Glomerular visceral epithelial cell (primary cell): ENCODE measurements at regions not wholly inside any gene's neighbourhood (a gene's known extent, or its start where the extent isn't known, plus 50 kb on each side); places are given as distances from the start of the nearest gene placed in this dataset.

ENCODE experiments used
- DNase-seq: peaks from one replicate; pipeline ENCODE4 v3.0.0-alpha.2; 2016; ENCODE audit errors: extremely low spot score

DNA sequence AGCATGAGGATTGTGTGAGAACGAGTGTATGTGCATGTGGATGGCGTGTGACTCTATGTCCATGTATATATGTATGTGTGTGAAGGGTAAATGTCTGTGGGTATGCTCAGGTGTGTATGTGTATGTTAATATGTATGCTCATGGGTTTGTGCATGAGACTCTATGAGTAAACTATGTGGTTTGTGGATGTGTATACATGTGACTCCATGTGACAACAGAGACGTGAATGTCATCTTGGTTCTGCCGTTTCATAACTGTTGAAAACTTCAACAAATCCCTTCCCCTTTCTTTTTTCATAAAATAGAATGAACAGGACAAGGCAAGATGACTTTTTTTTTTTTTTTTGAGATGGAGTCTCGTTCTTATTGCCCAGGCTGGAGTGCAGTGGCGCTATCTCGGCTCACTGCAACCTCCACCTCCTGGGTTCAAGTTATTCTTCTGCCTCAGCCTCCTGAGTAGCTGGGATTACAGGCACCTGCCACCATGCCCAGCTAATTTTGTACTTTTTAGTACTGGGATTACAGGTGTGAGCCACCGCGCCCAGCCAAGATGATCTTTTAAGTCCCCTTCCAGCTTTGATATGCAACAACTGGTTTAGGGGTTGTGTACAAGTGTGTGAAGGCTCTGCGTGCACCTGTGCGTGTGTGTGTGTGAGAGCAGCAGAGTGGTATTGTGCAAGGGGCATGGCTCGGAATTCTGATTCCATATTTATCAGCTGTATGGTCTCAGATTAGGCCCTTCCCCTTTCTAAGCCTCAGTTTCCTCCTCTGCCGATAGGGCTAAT lies 106.3 kb downstream of the EBNA1BP2 start:
- no peak for DNase-seq

- DNase-seq = no peak
Measured at GRCh38 chr1:43065191-43065590, 106.5 kb upstream of the SLC2A1 start.

DNA sequence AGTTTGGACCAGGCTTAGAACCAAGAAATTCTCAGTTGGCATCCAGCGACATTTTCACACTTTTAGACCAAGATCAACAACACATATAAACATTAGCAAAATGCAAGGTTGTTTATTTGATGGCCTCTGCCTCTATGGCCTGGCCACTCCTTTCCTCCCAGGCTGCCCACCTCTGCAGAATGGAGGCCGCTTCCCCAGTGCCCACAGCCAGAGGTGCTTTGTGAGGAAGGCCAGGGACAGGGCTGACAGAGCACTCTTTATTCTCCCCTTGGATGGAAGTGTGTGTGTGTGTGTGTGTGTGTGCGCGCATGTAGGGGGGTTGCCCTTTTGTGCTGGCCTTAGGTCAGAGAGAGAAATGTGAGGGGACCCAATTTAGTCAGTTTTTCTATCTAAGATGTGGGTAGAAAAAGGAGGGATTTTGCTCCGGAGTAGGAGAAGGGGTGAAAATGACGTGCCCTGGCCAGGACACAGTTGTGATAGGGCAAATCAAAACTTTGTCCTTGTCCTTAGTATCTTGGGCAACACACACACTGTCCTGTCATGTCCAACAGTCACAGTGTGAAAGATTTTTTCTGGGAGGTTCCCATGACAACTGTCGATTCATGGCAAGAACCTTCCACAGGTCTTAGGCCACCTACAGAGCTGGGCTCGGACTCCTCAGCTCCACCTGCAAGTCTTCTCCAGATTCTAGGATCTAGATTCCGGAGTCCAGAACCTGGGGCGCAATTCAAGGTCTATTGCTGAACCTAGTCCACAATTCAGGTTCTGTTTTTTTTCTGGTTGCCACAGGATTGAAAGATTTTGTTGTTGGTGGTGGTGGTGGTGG lies 104.9 kb upstream of the SLC2A1 start:
- no peak for DNase-seq

GRCh38 chr1:43062527-43063095 lies 103.9 kb upstream of the SLC2A1 start:
- DNase-seq = no peak

DNA sequence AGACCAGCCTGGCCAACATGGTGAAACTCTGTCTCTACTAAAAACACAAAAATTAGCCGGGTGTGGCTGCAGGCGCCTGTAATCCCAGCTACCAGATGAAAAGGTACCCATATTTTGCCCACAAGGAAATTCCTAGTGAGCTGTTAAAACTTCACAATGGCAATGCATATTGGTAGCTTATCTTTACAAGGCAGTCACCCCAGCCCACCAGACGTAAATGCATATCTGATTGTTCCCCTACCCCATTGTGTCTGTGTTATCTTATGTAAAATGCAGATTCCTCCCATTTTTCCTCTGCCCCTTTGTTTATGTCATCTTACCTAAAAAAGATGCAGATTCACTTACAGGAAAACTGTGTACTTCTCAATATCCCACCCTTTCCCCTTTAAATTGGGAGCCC lies 103.1 kb upstream of the SLC2A1 start:
- no peak for DNase-seq

DNA sequence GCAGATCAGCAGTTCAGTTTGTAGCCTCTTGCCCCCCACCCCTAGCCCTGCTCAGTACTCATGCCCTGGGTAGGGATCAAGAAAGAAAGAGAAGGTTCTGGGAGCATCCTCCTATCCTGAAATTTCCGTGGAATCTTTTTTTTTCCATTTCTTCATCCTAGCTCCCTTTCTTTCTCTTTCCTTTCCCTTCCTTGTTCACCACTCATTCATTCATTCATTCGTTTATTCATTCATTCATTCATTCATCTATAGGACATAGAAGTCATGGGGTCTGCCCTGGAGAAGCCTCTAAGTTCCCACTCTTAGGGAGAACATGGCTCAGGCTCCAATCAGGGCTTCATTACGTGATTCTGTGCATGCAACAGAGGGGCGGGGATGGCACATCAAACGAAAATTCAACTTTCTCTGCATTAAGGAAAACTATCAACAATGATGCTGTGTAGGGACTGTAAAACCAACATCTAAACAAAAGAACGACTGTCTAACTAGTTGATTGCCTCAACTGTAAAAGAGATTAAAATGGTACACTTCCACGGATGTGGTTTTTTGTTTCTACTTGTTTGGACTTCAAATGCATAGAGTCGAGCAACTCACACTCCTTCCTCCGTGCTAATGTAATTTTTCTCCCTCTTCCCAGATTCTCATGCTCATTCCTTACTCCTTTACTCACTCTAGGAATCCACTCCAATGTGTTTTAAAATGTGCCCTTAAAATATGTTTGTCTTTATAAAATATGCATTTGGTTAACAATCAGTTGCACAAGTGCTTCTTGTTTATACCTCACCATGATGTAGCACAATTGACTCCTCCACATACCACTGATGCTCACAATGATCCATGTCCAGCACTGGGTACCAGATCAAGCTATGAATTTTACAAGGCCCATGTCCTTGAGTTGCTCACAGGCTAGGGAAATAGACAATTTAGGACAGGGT lies 101.2 kb upstream of the SLC2A1 start:
- no peak for DNase-seq

- peak; percentile 60 for DNase-seq
Measured at GRCh38 chr1:43058545-43059360, 100.1 kb upstream of the SLC2A1 start.

GRCh38 chr1:43058056-43058455 lies 99.4 kb upstream of the SLC2A1 start:
- no peak for DNase-seq

GRCh38 chr1:43057567-43057966 lies 98.9 kb upstream of the SLC2A1 start:
- DNase-seq = no peak

DNA sequence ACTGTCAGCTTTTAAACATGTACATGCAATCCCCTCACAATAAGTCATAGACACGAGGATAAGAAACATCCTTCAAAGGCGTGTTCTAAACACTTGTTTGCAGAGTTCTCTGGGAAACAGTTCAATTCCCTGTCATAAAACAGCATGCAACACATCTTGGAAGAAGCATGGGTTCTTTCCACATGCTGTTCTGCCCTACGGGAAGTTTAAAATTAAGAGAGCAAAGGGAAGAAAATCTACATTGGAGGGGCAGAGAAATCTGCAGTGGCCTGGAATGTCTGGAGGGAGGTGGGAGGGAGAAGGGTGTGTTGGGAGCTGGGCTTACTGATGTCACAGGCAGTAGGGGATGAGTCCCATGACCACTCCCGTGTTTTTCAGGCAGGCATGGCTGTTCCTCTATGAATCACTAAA lies 98.3 kb upstream of the SLC2A1 start:
- no peak for DNase-seq

DNA sequence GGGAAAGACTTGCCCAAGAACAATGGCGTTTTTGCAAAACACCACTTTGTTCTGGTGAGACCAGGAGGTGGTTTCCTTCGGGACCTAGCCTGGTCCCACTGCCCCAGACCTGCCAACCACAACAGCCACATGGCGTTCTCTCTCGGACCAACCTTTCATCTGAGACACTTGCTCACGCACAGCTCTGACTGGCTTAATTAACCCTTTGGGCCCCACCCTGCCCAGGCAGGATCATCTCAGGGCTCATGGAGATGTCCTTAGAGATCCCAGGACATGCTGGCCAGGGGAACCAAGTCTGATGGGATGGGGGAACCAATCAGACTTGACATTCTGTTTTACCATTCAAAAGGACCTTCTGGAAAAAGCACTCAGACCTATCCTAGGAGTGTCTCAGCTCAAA lies 97.8 kb upstream of the SLC2A1 start:
- no peak for DNase-seq

GRCh38 chr1:43054961-43055360 lies 96.3 kb upstream of the SLC2A1 start:
- DNase-seq = peak; percentile 28

DNA sequence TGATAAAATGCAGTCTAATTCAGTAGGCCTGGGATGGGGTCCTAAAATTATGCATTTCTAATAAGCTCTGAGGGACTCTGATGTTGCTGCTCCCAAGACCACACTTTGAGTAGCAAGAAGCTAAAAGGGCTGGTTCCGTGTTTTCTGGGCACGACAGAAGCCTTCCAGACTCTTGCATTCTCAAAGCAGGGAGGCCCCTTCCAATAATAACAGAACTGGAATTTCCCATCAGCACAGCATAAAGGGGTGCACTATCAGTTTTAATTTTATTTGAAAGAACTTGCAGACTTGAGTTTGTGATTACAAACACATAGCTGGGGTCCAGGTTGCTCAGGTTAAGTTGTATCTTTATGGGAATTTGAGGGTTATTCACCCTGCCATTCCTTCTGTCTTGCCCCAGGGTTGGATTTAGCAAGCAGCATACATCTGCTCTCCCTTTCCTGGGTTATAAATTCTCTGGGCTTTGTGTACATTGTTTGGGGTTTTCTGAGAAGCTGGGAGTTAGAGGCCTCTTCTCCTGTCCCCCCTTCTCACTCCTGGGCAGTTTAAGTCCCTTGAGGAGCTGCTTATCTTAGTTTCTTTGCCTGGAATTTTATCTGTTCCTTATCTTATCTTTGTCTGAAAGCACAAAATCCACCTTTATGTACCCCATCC lies 94.2 kb upstream of the SLC2A1 start:
- no peak for DNase-seq

DNA sequence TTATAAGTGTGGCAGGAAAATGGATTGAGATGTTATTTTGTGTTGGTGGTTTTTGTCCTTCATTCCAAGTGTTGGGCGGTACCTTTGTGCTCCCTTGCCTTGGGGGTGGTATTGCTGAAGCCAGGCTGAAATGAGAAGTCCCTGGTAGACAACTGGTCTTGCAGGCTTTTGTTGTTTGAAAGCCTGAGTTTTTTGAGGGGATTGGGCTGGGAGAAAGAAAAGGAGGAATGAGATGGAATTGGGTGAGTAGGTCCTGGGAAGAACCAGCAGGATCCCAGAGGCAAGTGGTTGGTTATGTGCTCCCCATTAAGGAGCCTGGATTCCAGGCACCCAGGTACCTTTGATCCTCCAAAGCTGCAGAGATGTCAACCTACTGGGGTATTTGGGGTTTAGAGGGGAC lies 93.7 kb upstream of the SLC2A1 start:
- DNase-seq = no peak

DNA sequence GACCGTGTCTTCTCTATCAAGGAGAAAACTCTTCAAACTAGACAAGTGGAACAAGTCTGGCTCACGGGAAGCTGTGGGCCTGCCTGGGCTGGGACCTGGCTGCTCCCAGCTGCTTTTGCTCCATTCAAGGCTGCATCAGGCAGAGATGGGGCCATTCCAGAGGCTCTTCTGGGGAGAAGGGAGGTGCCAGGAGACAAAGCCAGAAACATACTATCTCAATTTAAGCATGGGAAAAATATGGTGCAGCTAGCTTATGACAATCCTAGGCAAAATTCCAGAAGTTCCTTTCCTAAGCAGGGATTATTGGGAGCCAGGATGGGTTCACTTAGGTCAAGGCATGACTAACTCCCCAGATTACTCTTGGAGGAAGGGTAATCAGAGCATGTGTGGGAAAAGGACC lies 90.8 kb upstream of the SLC2A1 start:
- DNase-seq = no peak

DNA sequence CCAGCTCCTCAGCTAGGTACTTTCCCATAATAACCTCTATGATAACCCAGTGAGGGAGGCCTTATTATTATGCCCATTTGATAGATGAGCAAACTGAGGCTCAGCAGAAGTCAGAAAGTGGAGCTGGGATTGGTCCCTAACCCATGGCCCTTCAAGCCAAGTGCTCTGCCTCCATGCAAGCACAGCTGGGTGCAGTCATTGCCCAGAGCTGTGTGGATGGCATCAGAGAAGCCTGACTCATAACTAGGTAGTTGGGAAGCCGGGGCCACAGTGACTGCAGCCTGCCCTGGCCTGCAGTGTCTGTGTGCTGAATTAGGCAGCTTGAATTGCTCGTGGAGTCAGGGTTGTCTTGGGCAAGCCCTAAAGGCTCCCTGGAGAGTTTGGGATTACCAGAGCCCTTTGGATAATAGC lies 89.9 kb upstream of the SLC2A1 start:
- peak; percentile 7 for DNase-seq

DNA sequence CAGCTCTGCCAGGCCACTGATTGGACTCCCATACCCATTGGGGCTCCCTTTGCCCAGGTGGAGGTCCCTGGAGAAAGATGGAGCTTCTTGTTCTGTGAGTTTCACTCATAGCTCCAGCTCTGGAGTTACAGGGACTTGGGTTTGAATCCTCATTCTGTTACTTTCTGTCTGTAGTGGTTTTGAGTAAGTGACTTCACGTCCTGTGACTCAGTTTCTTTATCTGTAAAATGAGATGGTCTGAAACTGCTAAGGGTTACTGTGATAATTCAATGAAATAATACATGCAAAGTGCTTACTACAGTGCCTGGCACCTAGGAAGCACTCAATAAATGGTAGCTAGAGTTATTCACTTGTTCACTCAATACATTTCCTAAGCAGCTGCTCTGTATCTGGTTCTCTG lies 88.5 kb upstream of the SLC2A1 start:
- no peak for DNase-seq

DNA sequence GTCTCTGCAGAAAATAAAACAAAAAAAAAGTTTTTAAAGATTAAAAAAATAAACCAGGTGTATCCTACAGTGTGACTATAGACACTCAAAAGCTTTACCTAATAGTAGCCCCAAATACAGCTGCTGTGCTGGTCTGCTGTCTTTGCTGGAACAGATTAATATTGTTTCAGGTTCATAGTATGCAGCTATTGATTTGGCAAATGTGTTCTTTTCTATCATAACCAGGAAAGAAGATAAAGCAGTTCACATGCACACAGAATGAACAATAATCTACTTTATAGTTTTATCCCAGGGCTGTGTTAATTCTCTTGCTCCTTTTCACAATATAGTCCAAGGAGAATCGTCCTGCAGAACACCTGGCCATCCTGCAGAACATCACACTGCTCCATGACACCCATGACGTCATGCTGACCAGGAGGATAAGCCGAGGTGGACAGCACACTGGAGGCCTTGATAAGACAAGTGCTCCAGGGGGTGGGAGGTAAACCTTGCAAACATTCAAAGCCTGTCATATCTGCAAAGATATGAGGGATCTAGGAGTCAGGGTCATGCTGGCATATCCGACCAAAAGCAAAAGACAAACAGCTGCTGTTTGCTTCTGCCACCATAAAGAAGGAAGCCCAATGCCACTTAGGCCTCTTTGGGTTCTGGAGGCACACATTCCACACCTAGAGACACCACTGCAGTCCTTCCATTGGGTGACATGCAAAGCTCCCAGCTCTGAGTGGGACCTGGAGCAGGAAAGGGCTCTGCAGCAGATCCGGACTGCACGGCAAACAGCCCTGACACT lies 86.1 kb upstream of the SLC2A1 start:
- no peak for DNase-seq

DNA sequence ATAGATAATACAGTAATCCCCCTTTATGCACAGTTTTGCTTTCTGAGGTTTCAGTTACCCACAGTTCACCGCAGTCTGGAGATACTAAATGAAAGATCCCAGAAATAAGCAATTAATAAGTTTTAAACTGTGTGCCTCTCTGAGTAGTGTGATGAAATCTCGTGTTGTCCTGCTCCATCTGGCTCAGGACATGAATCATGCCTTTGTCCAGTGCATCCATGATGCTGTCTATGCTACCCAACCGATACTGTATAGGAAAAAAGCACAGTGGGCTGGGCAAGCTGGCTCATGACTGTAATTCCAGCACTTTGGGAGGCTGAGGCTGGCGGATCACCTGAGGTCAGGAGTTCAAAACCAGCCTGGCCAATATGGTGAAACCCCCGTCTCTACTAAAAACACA lies 85.0 kb upstream of the SLC2A1 start:
- no peak for DNase-seq
